ENCODE measurements at regions not wholly inside any gene's neighbourhood (a gene's known extent, or its start where the extent isn't known, plus 50 kb on each side); places are given as distances from the start of the nearest gene placed in this dataset.

GRCh38 chr11:98720951-98721350 is 299.8 kb upstream of the CNTN5 start:
- no peaks in the 10 kb centered on the region for H4K20me1 ChIP-seq (ENCODE audit: insufficient read depth)
- no peak overlapping the region for H3K4me2 ChIP-seq
- WGBS (ENCODE audit: low lambda C conversion rate), result 6% methylated on average over 3 of the region's 3 CpGs
- no peaks in the 10 kb centered on the region for H3K9me2 ChIP-seq
- H3F3A ChIP-seq (replicated peaks; ENCODE audit: insufficient read depth), result no peaks in the 10 kb centered on the region
- H3K4me3 ChIP-seq (ENCODE audit: low read depth in 2 of 2, low read length in 1 of 2), result no peak overlapping the region
- no peak for DNase-seq
- TF ChIP-seq RFX5 (IDR thresholded peaks at IDR 0.05; ENCODE audit: low read length) (no peak), SMC3 (IDR thresholded peaks at IDR 0.05; ENCODE audit: low read depth, low read length) (no peak), YY1 (IDR thresholded peaks at IDR 0.05; ENCODE audit: low read depth) (no peak), MEF2A (IDR thresholded peaks at IDR 0.05; ENCODE audit: borderline replicate concordance, low read depth) (no peak), SIN3A (IDR thresholded peaks at IDR 0.05; ENCODE audit: borderline replicate concordance, low read depth, low read length) (no peak), EP300 (IDR thresholded peaks at IDR 0.05; ENCODE audit: borderline replicate concordance in 1 of 2, low read depth in 1 of 2, low read length in 1 of 2) (no peak), ZBTB33 (IDR thresholded peaks at IDR 0.05; ENCODE audit: borderline replicate concordance, low read depth) (no peak), ELF1 (IDR thresholded peaks at IDR 0.05) (no peak), IRF3 (IDR thresholded peaks at IDR 0.05; ENCODE audit: low read depth, low read length) (no peak), FOXM1 (IDR thresholded peaks at IDR 0.05; ENCODE audit: low read depth) (no peak), TAF1 (IDR thresholded peaks at IDR 0.05; ENCODE audit: borderline replicate concordance, low read depth, low read length) (no peak), MXI1 (IDR thresholded peaks at IDR 0.05; ENCODE audit: low read depth, low read length) (no peak)
- TF ChIP-seq, protein P1, sequence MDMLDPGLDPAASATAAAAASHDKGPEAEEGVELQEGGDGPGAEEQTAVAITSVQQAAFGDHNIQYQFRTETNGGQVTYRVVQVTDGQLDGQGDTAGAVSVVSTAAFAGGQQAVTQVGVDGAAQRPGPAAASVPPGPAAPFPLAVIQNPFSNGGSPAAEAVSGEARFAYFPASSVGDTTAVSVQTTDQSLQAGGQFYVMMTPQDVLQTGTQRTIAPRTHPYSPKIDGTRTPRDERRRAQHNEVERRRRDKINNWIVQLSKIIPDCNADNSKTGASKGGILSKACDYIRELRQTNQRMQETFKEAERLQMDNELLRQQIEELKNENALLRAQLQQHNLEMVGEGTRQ (IDR thresholded peaks at IDR 0.05; ENCODE audit: borderline replicate concordance, low read depth, low read length), result no peak
- TF ChIP-seq, protein P2, sequence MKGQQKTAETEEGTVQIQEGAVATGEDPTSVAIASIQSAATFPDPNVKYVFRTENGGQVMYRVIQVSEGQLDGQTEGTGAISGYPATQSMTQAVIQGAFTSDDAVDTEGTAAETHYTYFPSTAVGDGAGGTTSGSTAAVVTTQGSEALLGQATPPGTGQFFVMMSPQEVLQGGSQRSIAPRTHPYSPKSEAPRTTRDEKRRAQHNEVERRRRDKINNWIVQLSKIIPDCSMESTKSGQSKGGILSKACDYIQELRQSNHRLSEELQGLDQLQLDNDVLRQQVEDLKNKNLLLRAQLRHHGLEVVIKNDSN (IDR thresholded peaks at IDR 0.05; ENCODE audit: borderline replicate concordance, low read depth), result no peak
- TF ChIP-seq, protein P3, sequence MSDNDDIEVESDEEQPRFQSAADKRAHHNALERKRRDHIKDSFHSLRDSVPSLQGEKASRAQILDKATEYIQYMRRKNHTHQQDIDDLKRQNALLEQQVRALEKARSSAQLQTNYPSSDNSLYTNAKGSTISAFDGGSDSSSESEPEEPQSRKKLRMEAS (IDR thresholded peaks at IDR 0.05; ENCODE audit: low read depth), result no peak
- no peaks in the 10 kb centered on the region for H3K9me3 ChIP-seq
- POLR2A ChIA-PET, result no interaction called here
- no peaks in the 10 kb centered on the region for H3K4me1 ChIP-seq (ENCODE audit: control insufficient read depth in 1 of 2, insufficient read depth in 2 of 2, low read depth in 1 of 2, low read length in 1 of 2)
- H2AFZ ChIP-seq (ENCODE audit: low read depth), result no peak overlapping the region
- H3K36me3 ChIP-seq (replicated peaks in 1 of 2; ENCODE audit: control insufficient read depth in 1 of 2, insufficient read depth in 2 of 2, low read length in 1 of 2), result no peaks in the 10 kb centered on the region
- H3K79me2 ChIP-seq (ENCODE audit: insufficient read depth), result no peaks in the 10 kb centered on the region
- CTCF ChIA-PET, result no interaction called here
- H3K9ac ChIP-seq, result no peak overlapping the region
- no peaks in the 10 kb centered on the region for H3K27me3 ChIP-seq (ENCODE audit: insufficient read depth)
- H3K27ac ChIP-seq (ENCODE audit: low read depth in 2 of 2, low read length in 1 of 2), result no peak overlapping the region

Data from SK-N-SH (cell line).